Tibial nerve (tissue), 4 donors: ENCODE measurements at regions not wholly inside any gene's neighbourhood (a gene's known extent, or its start where the extent isn't known, plus 50 kb on each side); places are given as distances from the start of the nearest gene placed in this dataset.

Experiments
- CTCF ChIP-seq, 5 experiments: fragments of 200-600 bp in 3 of 5; fragments of 450-650 bp in 2 of 5; sonication (generic) in 3 of 5; IDR thresholded peaks; one replicate each; pipeline ENCODE4 v1.5.1; 2016 to 2019; ENCODE audit warnings: antibody characterized with exemption in 5 of 5, mild to moderate bottlenecking in 3 of 5, moderate library complexity in 2 of 5
- EP300 ChIP-seq, 2 donors: sonication (generic); formaldehyde crosslinking; IDR thresholded peaks; one replicate each; pipeline ENCODE4 v1.6.1; 2017; ENCODE audit warnings: antibody characterized with exemption in 2 of 2, mild to moderate bottlenecking in 1 of 2
- POLR2A ChIP-seq, 2 donors: fragments of 450-650 bp; IDR thresholded peaks; one replicate each; pipeline ENCODE4 v1.6.1; 2017; ENCODE audit warnings: antibody characterized with exemption in 2 of 2, mild to moderate bottlenecking in 2 of 2, moderate library complexity in 2 of 2

DNA sequence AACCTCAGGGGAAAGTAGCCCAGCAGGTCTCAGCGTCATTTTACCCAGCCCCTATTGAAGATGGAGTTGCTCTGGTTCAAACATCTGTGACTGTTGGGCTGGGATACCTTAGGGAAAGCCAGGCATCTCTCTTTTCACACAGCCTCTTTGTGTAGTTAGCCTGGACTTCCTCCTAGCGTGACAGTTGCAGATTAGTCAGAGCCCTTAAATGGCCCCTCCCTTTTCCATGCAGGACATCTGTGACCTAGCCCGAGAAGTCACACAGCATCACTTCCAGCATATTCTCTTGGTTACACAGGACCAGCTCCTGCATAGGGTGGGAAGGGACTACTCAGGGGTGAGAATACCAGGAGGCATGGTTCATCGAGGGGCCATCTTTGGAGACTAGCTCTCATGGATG is 375.0 kb upstream of the RBFOX1 start:
- no peak for TF ChIP-seq CTCF (IDR thresholded peaks at IDR 0.05)
- no peak for TF ChIP-seq POLR2A (IDR thresholded peaks at IDR 0.05)
- TF ChIP-seq EP300 (IDR thresholded peaks at IDR 0.05): no peak
